ENCODE measurements at regions not wholly inside any gene's neighbourhood (a gene's known extent, or its start where the extent isn't known, plus 50 kb on each side); places are given as distances from the start of the nearest gene placed in this dataset.

GRCh38 chr22:48476577-48476976, 1351.1 kb downstream of the BRD1 start:
- TF ChIP-seq CTCF (IDR thresholded peaks at IDR 0.05; ENCODE audit: borderline replicate concordance, insufficient read depth, low read depth, low read length): no peak
- H3K4me3 ChIP-seq (ENCODE audit: low read depth, low read length): no peak overlapping the region

- no peak overlapping the region for H3K4me3 ChIP-seq (ENCODE audit: low read depth, low read length)
- TF ChIP-seq CTCF (IDR thresholded peaks at IDR 0.05; ENCODE audit: borderline replicate concordance, insufficient read depth, low read depth, low read length): no peak
Observed at GRCh38 chr22:48475661-48476345, 1351.9 kb downstream of the BRD1 start.

GRCh38 chr22:48474881-48475280, 1352.8 kb downstream of the BRD1 start:
- no peak overlapping the region for H3K4me3 ChIP-seq (ENCODE audit: low read depth, low read length)
- TF ChIP-seq CTCF (IDR thresholded peaks at IDR 0.05; ENCODE audit: borderline replicate concordance, insufficient read depth, low read depth, low read length): no peak

- no peak overlapping the region for H3K4me3 ChIP-seq (ENCODE audit: low read depth, low read length)
- TF ChIP-seq CTCF (IDR thresholded peaks at IDR 0.05; ENCODE audit: borderline replicate concordance, insufficient read depth, low read depth, low read length): no peak
Observed at GRCh38 chr22:48473202-48473601, 1354.5 kb downstream of the BRD1 start.

- H3K4me3 ChIP-seq (ENCODE audit: low read depth, low read length): no peak overlapping the region
- no peak for TF ChIP-seq CTCF (IDR thresholded peaks at IDR 0.05; ENCODE audit: borderline replicate concordance, insufficient read depth, low read depth, low read length)
Observed at GRCh38 chr22:48464246-48464645, 1363.4 kb downstream of the BRD1 start.

- no peak overlapping the region for H3K4me3 ChIP-seq (ENCODE audit: low read depth, low read length)
- TF ChIP-seq CTCF (IDR thresholded peaks at IDR 0.05; ENCODE audit: borderline replicate concordance, insufficient read depth, low read depth, low read length): no peak
Observed at GRCh38 chr22:48459859-48460823, 1367.5 kb downstream of the BRD1 start.
